Esophagus squamous epithelium (tissue), 4 donors: ENCODE measurements at regions not wholly inside any gene's neighbourhood (a gene's known extent, or its start where the extent isn't known, plus 50 kb on each side); places are given as distances from the start of the nearest gene placed in this dataset.

ENCODE experiments used
- CTCF ChIP-seq, 6 experiments: fragments of 450-650 bp in 4 of 6; fragments of 200-600 bp in 2 of 6; sonication (generic) in 2 of 6; IDR thresholded peaks; one replicate each; pipeline ENCODE4 v1.5.1; 2016 to 2019; ENCODE audit warnings: antibody characterized with exemption in 6 of 6, mild to moderate bottlenecking in 4 of 6, moderate library complexity in 4 of 6
- POLR2A ChIP-seq, 4 donors: fragments of 450-650 bp; IDR thresholded peaks; one replicate each; pipeline ENCODE4 v1.6.1; 2017; ENCODE audit warnings: antibody characterized with exemption in 4 of 4, mild to moderate bottlenecking in 4 of 4, moderate library complexity in 3 of 4

GRCh38 chr2:172210599-172210998, 107.9 kb upstream of the DLX2 start:
- TF ChIP-seq POLR2A (IDR thresholded peaks at IDR 0.05) (no peak), CTCF (IDR thresholded peaks at IDR 0.05) (no peak)
